HEK293 (cell line): ENCODE measurements at regions not wholly inside any gene's neighbourhood (a gene's known extent, or its start where the extent isn't known, plus 50 kb on each side); places are given as distances from the start of the nearest gene placed in this dataset.

Experiments used
- CTCF ChIA-PET: fragments of 350-600 bp; formaldehyde crosslinking; extraction: SDS; loops from one replicate; lab custom pipeline; 2021; ENCODE audit warnings: antibody characterized with exemption; lab: Yijun Ruan, JAX
- POLR2A ChIA-PET: fragments of 300-600 bp; formaldehyde crosslinking; extraction: SDS; loops from one replicate; lab custom pipeline; 2020; ENCODE audit warnings: antibody characterized with exemption, inconsistent platforms; lab: Yijun Ruan, JAX
- H3K27ac ChIP-seq: fragments of 200-500 bp; sonication (Bioruptor generic); 2 replicates; pipeline ENCODE4 v1.5.1; 2014; ENCODE audit warnings: low read depth, low read length, control low read depth, inconsistent platforms; ENCODE audit errors: extremely low read depth
- H3K36me3 ChIP-seq, 2 experiments: fragments of 200-500 bp in 1 of 2; sonication (Bioruptor generic) in 1 of 2; 1 replicate in 1 of 2; 2 replicates in 1 of 2; pipeline ENCODE4 v1.5.1; 2014 to 2017; ENCODE audit warnings: inconsistent platforms in 2 of 2, low read length in 2 of 2; ENCODE audit not compliant: control insufficient read depth in 2 of 2, insufficient read depth in 1 of 2
- H3K4me1 ChIP-seq: fragments of 200-500 bp; sonication (Bioruptor generic); 2 replicates; pipeline ENCODE4 v1.5.1; 2014; ENCODE audit warnings: mild to moderate bottlenecking, low read length, inconsistent platforms; ENCODE audit not compliant: control insufficient read depth, insufficient read depth
- H3K4me3 ChIP-seq: 2 replicates; pipeline ENCODE4 v1.5.1; 2011; ENCODE audit warnings: low read depth, mild to moderate bottlenecking, control low read depth, low read length, moderate library complexity
- H3K9me3 ChIP-seq: fragments of 200-500 bp; sonication (Bioruptor generic); 2 replicates; pipeline ENCODE4 v1.5.1; 2014; ENCODE audit warnings: low read depth, low read length, inconsistent platforms; ENCODE audit not compliant: control insufficient read depth, insufficient read depth
- GLIS1 ChIP-seq: fragments of 450-650 bp; formaldehyde crosslinking; IDR thresholded peaks from 2 replicates; pipeline ENCODE4 v1.5.1; 2016; ENCODE audit warnings: missing biosample characterization, missing genetic modification characterization
- MZF1 ChIP-seq: fragments of 450-650 bp; formaldehyde crosslinking; IDR thresholded peaks from 2 replicates; pipeline ENCODE4 v1.5.1; 2017; ENCODE audit warnings: missing biosample characterization, missing genetic modification characterization, borderline replicate concordance
- ZNF114 ChIP-seq: fragments of 450-650 bp; formaldehyde crosslinking; IDR thresholded peaks from 2 replicates; pipeline ENCODE4 v1.5.0; 2017; ENCODE audit warnings: missing biosample characterization, missing genetic modification characterization
- ZNF132 ChIP-seq: fragments of 450-650 bp; formaldehyde crosslinking; IDR thresholded peaks from 2 replicates; pipeline ENCODE4 v1.5.1; 2017; ENCODE audit warnings: missing biosample characterization, missing genetic modification characterization, borderline replicate concordance
- ZNF138 ChIP-seq: fragments of 450-650 bp; formaldehyde crosslinking; IDR thresholded peaks from 2 replicates; pipeline ENCODE4 v1.5.1; 2016; ENCODE audit warnings: missing biosample characterization, missing genetic modification characterization, borderline replicate concordance
- ZNF155 ChIP-seq: fragments of 450-650 bp; formaldehyde crosslinking; IDR thresholded peaks from 2 replicates; pipeline ENCODE4 v1.5.1; 2016; ENCODE audit warnings: missing biosample characterization, missing genetic modification characterization
- ZNF157 ChIP-seq: fragments of 450-650 bp; formaldehyde crosslinking; IDR thresholded peaks from 2 replicates; pipeline ENCODE4 v1.5.1; 2016; ENCODE audit warnings: missing biosample characterization, missing genetic modification characterization
- ZNF214 ChIP-seq: fragments of 450-650 bp; formaldehyde crosslinking; IDR thresholded peaks from 2 replicates; pipeline ENCODE4 v1.5.1; 2017; ENCODE audit warnings: missing biosample characterization, mild to moderate bottlenecking, missing genetic modification characterization, borderline replicate concordance
- ZNF292 ChIP-seq: fragments of 450-650 bp; formaldehyde crosslinking; IDR thresholded peaks from 2 replicates; pipeline ENCODE4 v1.5.1; 2016; ENCODE audit warnings: low read depth, missing biosample characterization, missing genetic modification characterization, borderline replicate concordance
- ZNF311 ChIP-seq: fragments of 450-650 bp; formaldehyde crosslinking; IDR thresholded peaks from 2 replicates; pipeline ENCODE4 v1.5.1; 2017; ENCODE audit warnings: missing biosample characterization, missing genetic modification characterization, borderline replicate concordance
- ZNF426 ChIP-seq: fragments of 450-650 bp; formaldehyde crosslinking; IDR thresholded peaks from 2 replicates; pipeline ENCODE4 v1.5.1; 2017; ENCODE audit warnings: missing biosample characterization, missing genetic modification characterization, mild to moderate bottlenecking, inconsistent platforms, moderate library complexity
- ZNF521 ChIP-seq: fragments of 450-650 bp; formaldehyde crosslinking; IDR thresholded peaks from 2 replicates; pipeline ENCODE4 v1.5.1; 2017; ENCODE audit warnings: missing biosample characterization, mild to moderate bottlenecking, missing genetic modification characterization
- ZNF600 ChIP-seq: fragments of 450-650 bp; formaldehyde crosslinking; IDR thresholded peaks from 2 replicates; pipeline ENCODE4 v1.5.1; 2016; ENCODE audit warnings: missing biosample characterization, missing genetic modification characterization
- ZNF830 ChIP-seq: fragments of 450-650 bp; IDR thresholded peaks from 2 replicates; pipeline ENCODE4 v1.5.0; 2018; ENCODE audit warnings: missing biosample characterization, missing genetic modification characterization, low read depth, mild to moderate bottlenecking, moderate library complexity
- TF ChIP-seq, protein P1 (sequence below): fragments of 450-650 bp; formaldehyde crosslinking; IDR thresholded peaks from 2 replicates; pipeline ENCODE4 v1.5.1; 2016; ENCODE audit warnings: missing biosample characterization, missing genetic modification characterization
- TF ChIP-seq, protein P2 (sequence below): fragments of 450-650 bp; formaldehyde crosslinking; IDR thresholded peaks from 2 replicates; pipeline ENCODE4 v1.5.1; 2016; ENCODE audit warnings: missing biosample characterization, missing genetic modification characterization
- TF ChIP-seq, protein P3 (sequence below): fragments of 450-650 bp; formaldehyde crosslinking; IDR thresholded peaks from 2 replicates; pipeline ENCODE4 v1.5.1; 2017; ENCODE audit warnings: missing biosample characterization, mild to moderate bottlenecking, missing genetic modification characterization, moderate library complexity
- TF ChIP-seq, protein P4 (sequence below): fragments of 450-650 bp; formaldehyde crosslinking; IDR thresholded peaks from 2 replicates; pipeline ENCODE4 v1.5.1; 2016; ENCODE audit warnings: missing biosample characterization, missing genetic modification characterization
- TF ChIP-seq, protein P5 (sequence below): IDR thresholded peaks from 2 replicates; pipeline ENCODE4 v1.6.1; 2011; ENCODE audit warnings: mild to moderate bottlenecking, low read depth, low read length, borderline replicate concordance

DNA sequence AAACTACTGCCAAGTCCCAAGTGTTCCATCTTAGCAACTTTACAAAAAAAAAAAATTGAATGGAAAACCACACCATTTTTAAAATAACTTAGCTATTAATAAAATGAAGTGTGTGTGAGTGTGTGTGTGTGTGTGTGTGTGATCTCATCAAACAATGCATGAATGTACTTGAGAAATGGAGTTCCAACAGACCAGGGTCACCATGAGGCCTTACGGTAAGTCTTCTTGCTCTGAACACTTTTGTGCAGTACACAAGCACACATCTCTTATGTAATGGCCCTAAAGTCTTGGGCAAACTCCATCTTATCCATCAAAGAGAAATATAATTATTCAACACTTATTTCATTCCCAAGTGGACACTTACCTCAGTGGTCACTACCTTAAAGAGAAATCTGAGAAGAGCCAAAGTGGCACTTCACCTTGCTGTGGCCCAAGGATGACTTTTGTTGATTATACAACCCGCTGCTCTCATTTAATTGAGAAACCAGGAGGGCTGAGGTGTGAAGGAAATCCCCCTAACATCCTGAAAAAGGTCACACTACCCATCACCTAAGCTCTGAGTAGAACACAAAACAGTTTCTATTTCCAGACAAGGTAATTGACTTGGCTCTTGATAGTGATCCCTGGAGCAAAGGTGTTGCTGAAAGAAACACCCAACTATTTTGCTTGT, 96.5 kb upstream of the PRDX4 start (continued):
- TF ChIP-seq, protein P1, sequence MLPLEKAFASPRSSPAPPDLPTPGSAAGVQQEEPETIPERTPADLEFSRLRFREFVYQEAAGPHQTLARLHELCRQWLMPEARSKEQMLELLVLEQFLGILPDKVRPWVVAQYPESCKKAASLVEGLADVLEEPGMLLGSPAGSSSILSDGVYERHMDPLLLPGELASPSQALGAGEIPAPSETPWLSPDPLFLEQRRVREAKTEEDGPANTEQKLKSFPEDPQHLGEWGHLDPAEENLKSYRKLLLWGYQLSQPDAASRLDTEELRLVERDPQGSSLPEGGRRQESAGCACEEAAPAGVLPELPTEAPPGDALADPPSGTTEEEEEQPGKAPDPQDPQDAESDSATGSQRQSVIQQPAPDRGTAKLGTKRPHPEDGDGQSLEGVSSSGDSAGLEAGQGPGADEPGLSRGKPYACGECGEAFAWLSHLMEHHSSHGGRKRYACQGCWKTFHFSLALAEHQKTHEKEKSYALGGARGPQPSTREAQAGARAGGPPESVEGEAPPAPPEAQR (tag by site-specific recombination): no peak
- no peak for TF ChIP-seq MZF1 (tag by site-specific recombination)
- TF ChIP-seq, protein P2, sequence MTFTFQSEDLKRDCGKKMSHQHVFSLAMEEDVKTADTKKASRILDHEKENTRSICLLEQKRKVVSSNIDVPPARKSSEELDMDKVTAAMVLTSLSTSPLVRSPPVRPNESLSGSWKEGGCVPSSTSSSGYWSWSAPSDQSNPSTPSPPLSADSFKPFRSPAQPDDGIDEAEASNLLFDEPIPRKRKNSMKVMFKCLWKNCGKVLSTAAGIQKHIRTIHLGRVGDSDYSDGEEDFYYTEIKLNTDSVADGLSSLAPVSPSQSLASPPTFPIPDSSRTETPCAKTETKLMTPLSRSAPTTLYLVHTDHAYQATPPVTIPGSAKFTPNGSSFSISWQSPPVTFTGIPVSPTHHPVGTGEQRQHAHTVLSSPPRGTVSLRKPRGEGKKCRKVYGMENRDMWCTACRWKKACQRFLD (tag by site-specific recombination): no peak
- TF ChIP-seq ZNF521 (tag by site-specific recombination): no peak
- no peak for TF ChIP-seq ZNF830
- TF ChIP-seq ZNF132 (tag by site-specific recombination): no peak
- no peak for TF ChIP-seq ZNF600
- TF ChIP-seq ZNF157: no peak
- no peak for TF ChIP-seq GLIS1 (tag by site-specific recombination)
- no peak for TF ChIP-seq ZNF292

DNA sequence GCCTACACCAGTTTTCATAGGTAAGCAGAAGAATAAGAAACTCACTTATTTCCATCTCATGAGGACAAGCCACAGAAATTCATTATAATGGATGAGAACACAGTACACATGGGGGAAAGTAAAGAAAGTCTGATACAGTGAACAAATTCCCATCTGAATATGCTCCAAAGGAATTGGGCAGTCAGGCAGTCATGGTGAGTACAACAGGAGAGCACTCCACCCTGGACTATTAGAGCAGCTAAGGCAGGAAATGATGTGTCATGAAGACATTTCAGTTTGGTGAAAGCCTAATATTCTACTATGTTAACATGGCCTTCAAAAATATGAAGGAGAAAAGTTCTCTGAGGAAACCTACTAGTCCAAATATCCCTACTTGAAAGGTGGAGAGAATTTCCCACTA, 92.0 kb upstream of the PRDX4 start:
- Histone ChIP-seq H3K36me3 (no peaks in the 10 kb centered on the region), H3K4me3 (no peak overlapping the region), H3K4me1 (no peaks in the 10 kb centered on the region), H3K27ac (no peak overlapping the region), H3K9me3 (no peaks in the 10 kb centered on the region; the same call in 1 of the 2 replicates)
- no peak for TF ChIP-seq ZNF426 (tag by site-specific recombination)
- no peak for TF ChIP-seq ZNF155 (tag by site-specific recombination)
- TF ChIP-seq, protein P3, sequence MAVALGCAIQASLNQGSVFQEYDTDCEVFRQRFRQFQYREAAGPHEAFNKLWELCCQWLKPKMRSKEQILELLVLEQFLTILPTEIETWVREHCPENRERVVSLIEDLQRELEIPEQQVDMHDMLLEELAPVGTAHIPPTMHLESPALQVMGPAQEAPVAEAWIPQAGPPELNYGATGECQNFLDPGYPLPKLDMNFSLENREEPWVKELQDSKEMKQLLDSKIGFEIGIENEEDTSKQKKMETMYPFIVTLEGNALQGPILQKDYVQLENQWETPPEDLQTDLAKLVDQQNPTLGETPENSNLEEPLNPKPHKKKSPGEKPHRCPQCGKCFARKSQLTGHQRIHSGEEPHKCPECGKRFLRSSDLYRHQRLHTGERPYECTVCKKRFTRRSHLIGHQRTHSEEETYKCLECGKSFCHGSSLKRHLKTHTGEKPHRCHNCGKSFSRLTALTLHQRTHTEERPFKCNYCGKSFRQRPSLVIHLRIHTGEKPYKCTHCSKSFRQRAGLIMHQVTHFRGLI (tag by site-specific recombination): no peak
- TF ChIP-seq ZNF311 (tag by site-specific recombination): no peak
- no peak for TF ChIP-seq ZNF214 (tag by site-specific recombination)
- no peak for TF ChIP-seq ZNF114 (tag by site-specific recombination)
- TF ChIP-seq, protein P4, sequence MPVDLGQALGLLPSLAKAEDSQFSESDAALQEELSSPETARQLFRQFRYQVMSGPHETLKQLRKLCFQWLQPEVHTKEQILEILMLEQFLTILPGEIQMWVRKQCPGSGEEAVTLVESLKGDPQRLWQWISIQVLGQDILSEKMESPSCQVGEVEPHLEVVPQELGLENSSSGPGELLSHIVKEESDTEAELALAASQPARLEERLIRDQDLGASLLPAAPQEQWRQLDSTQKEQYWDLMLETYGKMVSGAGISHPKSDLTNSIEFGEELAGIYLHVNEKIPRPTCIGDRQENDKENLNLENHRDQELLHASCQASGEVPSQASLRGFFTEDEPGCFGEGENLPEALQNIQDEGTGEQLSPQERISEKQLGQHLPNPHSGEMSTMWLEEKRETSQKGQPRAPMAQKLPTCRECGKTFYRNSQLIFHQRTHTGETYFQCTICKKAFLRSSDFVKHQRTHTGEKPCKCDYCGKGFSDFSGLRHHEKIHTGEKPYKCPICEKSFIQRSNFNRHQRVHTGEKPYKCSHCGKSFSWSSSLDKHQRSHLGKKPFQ (tag by site-specific recombination): no peak
- no peak for TF ChIP-seq ZNF138 (tag by site-specific recombination)
- TF ChIP-seq, protein P5, sequence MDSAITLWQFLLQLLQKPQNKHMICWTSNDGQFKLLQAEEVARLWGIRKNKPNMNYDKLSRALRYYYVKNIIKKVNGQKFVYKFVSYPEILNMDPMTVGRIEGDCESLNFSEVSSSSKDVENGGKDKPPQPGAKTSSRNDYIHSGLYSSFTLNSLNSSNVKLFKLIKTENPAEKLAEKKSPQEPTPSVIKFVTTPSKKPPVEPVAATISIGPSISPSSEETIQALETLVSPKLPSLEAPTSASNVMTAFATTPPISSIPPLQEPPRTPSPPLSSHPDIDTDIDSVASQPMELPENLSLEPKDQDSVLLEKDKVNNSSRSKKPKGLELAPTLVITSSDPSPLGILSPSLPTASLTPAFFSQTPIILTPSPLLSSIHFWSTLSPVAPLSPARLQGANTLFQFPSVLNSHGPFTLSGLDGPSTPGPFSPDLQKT: no peak
- POLR2A ChIA-PET: no interaction called here
- CTCF ChIA-PET: no interaction called here
